ENCODE measurements at regions not wholly inside any gene's neighbourhood (a gene's known extent, or its start where the extent isn't known, plus 50 kb on each side); places are given as distances from the start of the nearest gene placed in this dataset.

DNA sequence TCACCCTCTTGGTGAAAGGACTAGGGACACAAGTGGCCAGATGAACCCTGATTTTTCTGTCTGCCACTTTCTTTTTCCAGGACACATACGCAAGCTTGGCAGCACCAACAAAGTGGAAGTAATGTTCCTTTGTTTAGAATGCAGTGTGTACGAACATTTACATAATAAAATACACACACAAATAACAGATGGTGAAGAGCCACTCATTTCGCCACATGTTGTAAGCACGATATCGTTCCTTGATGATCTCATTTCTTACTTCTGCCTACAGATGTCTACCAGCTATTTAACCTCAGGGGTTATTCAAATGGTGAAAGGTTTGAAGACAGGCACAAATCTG, 670.2 kb upstream of the CXADR start:
- 63 to 78% (median 75%) methylated on average over 5 of the region's 5 CpGs for WGBS, 4 donors
- Histone ChIP-seq H3K36me3 (no peaks in the 10 kb centered on the region), H3K4me3 (peak overlapping the region in 2 of 12 donors; percentile 14 to 15), H3K4me1 (peaks cover 0 to 9% (median 0%) of the 10 kb centered on the region in 12 donors), H3K9me3 (no peaks in the 10 kb centered on the region), H3K27me3 (no peaks in the 10 kb centered on the region), H3K27ac (no peak overlapping the region)
- DNase-seq (no peak), ATAC-seq (no peak)
- intact Hi-C loops (cut with DNase I) = no loop called here
- no peak for TF ChIP-seq POLR2A (IDR thresholded peaks at IDR 0.05)
- TF ChIP-seq, protein P1, sequence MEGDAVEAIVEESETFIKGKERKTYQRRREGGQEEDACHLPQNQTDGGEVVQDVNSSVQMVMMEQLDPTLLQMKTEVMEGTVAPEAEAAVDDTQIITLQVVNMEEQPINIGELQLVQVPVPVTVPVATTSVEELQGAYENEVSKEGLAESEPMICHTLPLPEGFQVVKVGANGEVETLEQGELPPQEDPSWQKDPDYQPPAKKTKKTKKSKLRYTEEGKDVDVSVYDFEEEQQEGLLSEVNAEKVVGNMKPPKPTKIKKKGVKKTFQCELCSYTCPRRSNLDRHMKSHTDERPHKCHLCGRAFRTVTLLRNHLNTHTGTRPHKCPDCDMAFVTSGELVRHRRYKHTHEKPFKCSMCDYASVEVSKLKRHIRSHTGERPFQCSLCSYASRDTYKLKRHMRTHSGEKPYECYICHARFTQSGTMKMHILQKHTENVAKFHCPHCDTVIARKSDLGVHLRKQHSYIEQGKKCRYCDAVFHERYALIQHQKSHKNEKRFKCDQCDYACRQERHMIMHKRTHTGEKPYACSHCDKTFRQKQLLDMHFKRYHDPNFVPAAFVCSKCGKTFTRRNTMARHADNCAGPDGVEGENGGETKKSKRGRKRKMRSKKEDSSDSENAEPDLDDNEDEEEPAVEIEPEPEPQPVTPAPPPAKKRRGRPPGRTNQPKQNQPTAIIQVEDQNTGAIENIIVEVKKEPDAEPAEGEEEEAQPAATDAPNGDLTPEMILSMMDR (IDR thresholded peaks at IDR 0.05) = no peak

DNA sequence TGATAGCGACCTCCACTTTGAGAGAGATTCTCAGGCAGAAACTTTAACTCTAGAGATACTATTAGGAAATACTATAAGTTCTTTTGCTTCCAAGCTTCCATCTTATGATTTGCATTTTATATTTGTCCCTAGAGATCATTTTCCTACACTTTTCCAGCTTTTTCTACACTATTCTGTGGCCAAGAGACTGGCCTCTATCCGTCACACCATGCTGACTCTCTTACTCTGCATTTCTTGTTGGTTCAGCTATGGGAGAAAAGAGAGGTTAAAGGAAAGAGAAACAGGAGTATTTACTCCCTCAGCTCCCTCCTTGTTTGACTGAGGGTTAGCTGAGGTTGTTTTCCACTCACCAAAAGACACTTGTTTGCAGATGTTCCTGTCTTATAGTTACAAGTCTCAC, 665.6 kb upstream of the CXADR start:
- Histone ChIP-seq H3K36me3 (no peaks in the 10 kb centered on the region), H3K9me3 (no peaks in the 10 kb centered on the region), H3K4me1 (no peaks in the 10 kb centered on the region), H3K27me3 (no peaks in the 10 kb centered on the region), H3K4me3 (no peak overlapping the region), H3K27ac (no peak overlapping the region)
- WGBS, 4 donors = 78 to 86% (median 80%) methylated on average over 2 of the region's 2 CpGs
- ATAC-seq (no peak), DNase-seq (no peak)
- no peak for TF ChIP-seq POLR2A (IDR thresholded peaks at IDR 0.05)
- TF ChIP-seq, protein P1 (IDR thresholded peaks at IDR 0.05) = no peak
- intact Hi-C loops (cut with DNase I) = no loop called here

DNA sequence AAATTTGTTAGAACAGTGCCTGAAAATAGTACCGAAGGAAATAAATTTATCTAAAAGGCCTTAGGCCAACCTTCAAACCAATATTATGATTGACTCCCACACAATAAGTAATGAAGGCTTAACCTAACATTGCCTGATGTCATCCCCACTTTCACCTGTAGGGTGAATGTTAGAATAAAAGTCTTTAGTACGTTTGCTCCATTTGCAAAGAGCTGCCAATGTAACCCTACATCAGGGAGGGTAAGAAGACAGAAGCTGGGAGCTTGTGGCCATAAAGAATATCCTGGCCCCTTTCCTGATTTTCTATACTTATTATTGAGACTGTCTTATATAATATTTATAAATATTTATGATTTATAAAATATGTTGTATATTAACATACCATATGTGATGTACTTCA, 661.8 kb upstream of the CXADR start:
- TF ChIP-seq POLR2A (IDR thresholded peaks at IDR 0.05) = no peak
- 74 to 85% (median 81%) methylated on average over 2 of the region's 2 CpGs for WGBS, 4 donors

DNA sequence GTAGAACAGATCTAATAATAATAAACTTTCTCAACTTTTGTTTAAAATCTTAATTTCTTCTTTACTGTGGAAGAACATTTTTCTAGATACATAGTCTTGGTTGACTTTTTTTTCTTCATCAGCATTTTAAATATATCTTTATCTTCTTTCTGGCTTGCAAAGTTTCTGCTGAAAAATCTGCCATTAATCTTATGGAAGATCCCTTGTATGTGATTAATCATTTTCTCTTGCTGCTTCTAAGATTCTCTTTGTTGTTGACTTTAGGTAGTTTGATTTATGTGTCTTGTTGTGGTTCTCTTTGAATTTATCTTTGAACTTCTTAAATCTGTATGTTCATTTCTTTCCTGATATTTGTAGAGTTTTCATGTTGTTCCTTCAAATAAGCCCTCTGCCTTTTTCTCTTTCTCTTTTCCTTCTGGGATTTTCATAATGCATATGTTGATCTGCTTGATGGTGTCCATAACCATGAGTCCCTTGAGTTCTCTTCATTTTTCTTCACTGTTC, 657.6 kb upstream of the CXADR start:
- Histone ChIP-seq H3K27me3 (no peaks in the 10 kb centered on the region), H3K27ac (no peak overlapping the region), H3K4me3 (no peak overlapping the region), H3K36me3 (no peaks in the 10 kb centered on the region), H3K4me1 (no peaks in the 10 kb centered on the region), H3K9me3 (peaks cover 0 to 37% (median 13%) of the 10 kb centered on the region in 12 donors)
- no peak for TF ChIP-seq POLR2A (IDR thresholded peaks at IDR 0.05)
- TF ChIP-seq, protein P1 (IDR thresholded peaks at IDR 0.05) = no peak
- ATAC-seq (no peak), DNase-seq (no peak)
- intact Hi-C loops (cut with DNase I) = no loop called here

More for the DNA sequence above, 661.8 kb upstream of the CXADR start:
- Histone ChIP-seq H3K27ac (no peak overlapping the region), H3K27me3 (no peaks in the 10 kb centered on the region), H3K9me3 (peaks cover 0 to 21% (median 9%) of the 10 kb centered on the region in 12 donors), H3K4me3 (no peak overlapping the region), H3K4me1 (no peaks in the 10 kb centered on the region), H3K36me3 (no peaks in the 10 kb centered on the region)
- no peak for DNase-seq
- no peak for ATAC-seq
- intact Hi-C loops (cut with DNase I) = no loop called here

DNA sequence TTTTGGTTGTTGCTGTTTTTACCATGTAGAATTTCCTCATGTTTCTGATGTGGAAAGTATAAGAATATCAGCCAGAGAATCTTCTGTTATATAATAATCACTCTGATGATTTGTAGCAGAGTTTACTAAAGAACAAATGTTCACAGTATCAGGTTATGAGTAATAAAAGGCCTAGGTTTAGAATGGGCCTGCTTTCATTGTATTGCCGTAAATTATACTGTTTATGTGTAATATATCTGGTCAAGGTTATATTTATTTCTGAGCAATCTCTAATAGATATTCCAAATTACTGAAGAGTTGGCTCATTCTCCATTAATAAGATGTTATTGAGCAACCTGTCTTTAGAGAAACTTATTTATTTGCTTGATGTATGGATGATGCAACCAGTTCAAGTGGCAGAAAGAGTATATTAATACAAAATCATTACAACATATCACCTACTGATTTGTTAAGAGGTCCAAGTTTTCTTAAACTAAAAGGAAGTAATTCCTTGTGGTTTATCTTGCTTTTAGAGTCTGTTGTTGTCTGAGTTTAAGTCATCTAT, 649.4 kb upstream of the CXADR start:
- H3K4me3 ChIP-seq = no peak overlapping the region
- no peaks in the 10 kb centered on the region for H3K9me3 ChIP-seq
- ATAC-seq (no peak), DNase-seq (no peak)
- H3K27me3 ChIP-seq = no peaks in the 10 kb centered on the region
- H3K27ac ChIP-seq = no peak overlapping the region
- intact Hi-C loops (cut with DNase I) = no loop called here
- H3K4me1 ChIP-seq = no peaks in the 10 kb centered on the region
- no peak for TF ChIP-seq POLR2A (IDR thresholded peaks at IDR 0.05)
- TF ChIP-seq, protein P1 (IDR thresholded peaks at IDR 0.05) = no peak
- 97 to 100% (median 98%) methylated on average over 1 of the region's 1 CpG for WGBS, 4 donors
- H3K36me3 ChIP-seq = no peaks in the 10 kb centered on the region

All from heart left ventricle (tissue), 16 donors.